Left ventricle myocardium inferior (tissue), 1 donor: ENCODE measurements at regions not wholly inside any gene's neighbourhood (a gene's known extent, or its start where the extent isn't known, plus 50 kb on each side); places are given as distances from the start of the nearest gene placed in this dataset.

Source experiments
- DNase-seq: peaks from one replicate; pipeline ENCODE4 v3.0.0-alpha.2; 2020
- H3K27ac ChIP-seq: fragments of 200-600 bp; replicated peaks from 2 replicates; pipeline ENCODE4 v1.8.0; 2021
- H3K27me3 ChIP-seq: fragments of 200-600 bp; 2 replicates; pipeline ENCODE4 v1.8.0; 2021; ENCODE audit warnings: low read depth
- H3K36me3 ChIP-seq: fragments of 200-600 bp; 2 replicates; pipeline ENCODE4 v1.8.0; 2021
- H3K4me1 ChIP-seq: fragments of 200-600 bp; 2 replicates; pipeline ENCODE4 v1.8.0; 2021
- H3K4me3 ChIP-seq: fragments of 200-600 bp; 2 replicates; pipeline ENCODE4 v1.8.0; 2021; ENCODE audit warnings: mild to moderate bottlenecking, moderate library complexity
- H3K9me3 ChIP-seq: fragments of 200-600 bp; replicated peaks from 2 replicates; pipeline ENCODE4 v1.8.0; 2021
- intact Hi-C: fragments of 100-400 bp; cut with micrococcal nuclease; formaldehyde crosslinking; loops from one replicate; pipeline ENCODE4 v1.11.0; 2022
- TF ChIP-seq, protein P1 (sequence below): fragments of 200-600 bp; IDR thresholded peaks from 2 replicates; pipeline ENCODE4 v1.8.0; 2021; ENCODE audit warnings: antibody characterized with exemption, mild to moderate bottlenecking, borderline replicate concordance
- donor health status: DM: no; HTN: yes; CAD: no; lungs with severe emphysema.

- intact Hi-C loops = no loop called here
Observed at GRCh38 chr15:56839641-56840040, 78.8 kb upstream of the TCF12 start.

DNA sequence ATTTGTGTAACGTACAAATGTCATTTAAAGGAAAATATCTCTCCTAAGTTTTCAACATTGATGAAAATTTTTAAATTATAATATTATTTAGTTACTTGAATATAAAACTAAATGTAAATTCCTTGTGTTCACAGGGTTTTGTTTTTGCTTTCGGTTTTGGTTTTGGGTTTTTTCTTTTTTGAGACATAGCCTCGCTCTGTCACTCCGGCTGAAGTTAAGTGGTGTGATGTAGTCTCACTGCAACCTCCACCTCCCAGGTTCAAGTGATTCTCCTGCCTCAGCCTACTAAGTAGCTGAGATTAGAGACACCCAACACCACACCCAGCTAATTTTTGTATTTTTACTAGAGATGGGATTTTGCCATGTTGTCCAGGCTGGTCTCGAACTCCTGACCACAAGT lies 79.3 kb upstream of the TCF12 start:
- intact Hi-C loops = no loop called here
- no peaks in the 10 kb centered on the region for H3K9me3 ChIP-seq
- TF ChIP-seq, protein P1, sequence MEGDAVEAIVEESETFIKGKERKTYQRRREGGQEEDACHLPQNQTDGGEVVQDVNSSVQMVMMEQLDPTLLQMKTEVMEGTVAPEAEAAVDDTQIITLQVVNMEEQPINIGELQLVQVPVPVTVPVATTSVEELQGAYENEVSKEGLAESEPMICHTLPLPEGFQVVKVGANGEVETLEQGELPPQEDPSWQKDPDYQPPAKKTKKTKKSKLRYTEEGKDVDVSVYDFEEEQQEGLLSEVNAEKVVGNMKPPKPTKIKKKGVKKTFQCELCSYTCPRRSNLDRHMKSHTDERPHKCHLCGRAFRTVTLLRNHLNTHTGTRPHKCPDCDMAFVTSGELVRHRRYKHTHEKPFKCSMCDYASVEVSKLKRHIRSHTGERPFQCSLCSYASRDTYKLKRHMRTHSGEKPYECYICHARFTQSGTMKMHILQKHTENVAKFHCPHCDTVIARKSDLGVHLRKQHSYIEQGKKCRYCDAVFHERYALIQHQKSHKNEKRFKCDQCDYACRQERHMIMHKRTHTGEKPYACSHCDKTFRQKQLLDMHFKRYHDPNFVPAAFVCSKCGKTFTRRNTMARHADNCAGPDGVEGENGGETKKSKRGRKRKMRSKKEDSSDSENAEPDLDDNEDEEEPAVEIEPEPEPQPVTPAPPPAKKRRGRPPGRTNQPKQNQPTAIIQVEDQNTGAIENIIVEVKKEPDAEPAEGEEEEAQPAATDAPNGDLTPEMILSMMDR = no peak
- no peaks in the 10 kb centered on the region for H3K27me3 ChIP-seq
- no peak overlapping the region for H3K27ac ChIP-seq
- no peak for DNase-seq
- H3K4me1 ChIP-seq = peaks cover 8% of the 10 kb centered on the region
- no peaks in the 10 kb centered on the region for H3K36me3 ChIP-seq
- no peak overlapping the region for H3K4me3 ChIP-seq

More at GRCh38 chr15:56839641-56840040, 78.8 kb upstream of the TCF12 start:
- Histone ChIP-seq H3K27me3 (no peaks in the 10 kb centered on the region), H3K27ac (no peak overlapping the region), H3K36me3 (no peaks in the 10 kb centered on the region), H3K4me3 (no peak overlapping the region), H3K4me1 (peaks cover 8% of the 10 kb centered on the region), H3K9me3 (no peaks in the 10 kb centered on the region)
- no peak for DNase-seq
- TF ChIP-seq, protein P1 = no peak

DNA sequence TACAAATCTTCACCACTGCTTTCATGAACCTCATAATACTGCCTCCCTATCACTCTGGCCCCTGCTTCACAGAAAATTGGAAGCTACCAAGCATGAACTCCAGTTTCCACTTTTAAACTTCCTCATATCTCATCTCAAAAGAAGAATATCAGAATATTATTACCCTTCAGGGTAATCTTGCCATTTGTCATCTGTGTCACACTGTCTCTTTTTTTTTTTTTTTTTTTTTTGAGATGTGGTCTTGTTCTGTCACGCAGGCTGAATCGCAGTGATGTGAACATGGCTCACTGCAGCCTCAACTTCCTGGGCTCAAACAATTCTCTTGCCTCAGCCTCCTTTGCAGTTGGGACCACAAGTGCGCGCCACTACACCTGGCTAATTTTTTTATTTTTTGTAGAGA lies 80.4 kb upstream of the TCF12 start:
- Histone ChIP-seq H3K4me1 (peaks cover 8% of the 10 kb centered on the region), H3K27ac (no peak overlapping the region), H3K4me3 (no peak overlapping the region), H3K36me3 (no peaks in the 10 kb centered on the region), H3K9me3 (no peaks in the 10 kb centered on the region), H3K27me3 (no peaks in the 10 kb centered on the region)
- TF ChIP-seq, protein P1 = no peak
- intact Hi-C loops = no loop called here
- no peak for DNase-seq

GRCh38 chr15:56837273-56837672 lies 81.2 kb upstream of the TCF12 start:
- DNase-seq = no peak
- Histone ChIP-seq H3K4me3 (no peak overlapping the region), H3K27ac (no peak overlapping the region), H3K9me3 (no peaks in the 10 kb centered on the region), H3K4me1 (peaks cover 9% of the 10 kb centered on the region), H3K27me3 (no peaks in the 10 kb centered on the region), H3K36me3 (no peaks in the 10 kb centered on the region)
- intact Hi-C loops = no loop called here
- TF ChIP-seq, protein P1 = no peak

- no peak overlapping the region for H3K27ac ChIP-seq
- H3K36me3 ChIP-seq = no peaks in the 10 kb centered on the region
- no peak overlapping the region for H3K4me3 ChIP-seq
- no peak for DNase-seq
- no peaks in the 10 kb centered on the region for H3K27me3 ChIP-seq
- peaks cover 16% of the 10 kb centered on the region for H3K4me1 ChIP-seq
- intact Hi-C loops = no loop called here
- TF ChIP-seq, protein P1 = no peak
- no peaks in the 10 kb centered on the region for H3K9me3 ChIP-seq
Observed at GRCh38 chr15:56835718-56836171, 82.7 kb upstream of the TCF12 start.

- TF ChIP-seq, protein P1 = no peak
- H3K36me3 ChIP-seq = no peaks in the 10 kb centered on the region
- H3K4me1 ChIP-seq = peaks cover 16% of the 10 kb centered on the region
- H3K9me3 ChIP-seq = no peaks in the 10 kb centered on the region
- H3K27me3 ChIP-seq = no peaks in the 10 kb centered on the region
- no peak overlapping the region for H3K4me3 ChIP-seq
- intact Hi-C loops = no loop called here
- peak overlapping the region; percentile 64 for H3K27ac ChIP-seq
- peak; percentile 49 for DNase-seq
Observed at GRCh38 chr15:56832125-56832524, 86.3 kb upstream of the TCF12 start.
